NCI-H1436 (cell line): ENCODE measurements at regions not wholly inside any gene's neighbourhood (a gene's known extent, or its start where the extent isn't known, plus 50 kb on each side); places are given as distances from the start of the nearest gene placed in this dataset.
"Not testable (repeated sequence)": the region's sequence is repeated elsewhere in the genome, so short reads cannot be mapped to it uniquely, and the experiment has no call there.

ENCODE experiments used
- DNase-seq: peaks from one replicate; lab custom pipeline; 2025; lab: John Stamatoyannopoulos, UW

DNA sequence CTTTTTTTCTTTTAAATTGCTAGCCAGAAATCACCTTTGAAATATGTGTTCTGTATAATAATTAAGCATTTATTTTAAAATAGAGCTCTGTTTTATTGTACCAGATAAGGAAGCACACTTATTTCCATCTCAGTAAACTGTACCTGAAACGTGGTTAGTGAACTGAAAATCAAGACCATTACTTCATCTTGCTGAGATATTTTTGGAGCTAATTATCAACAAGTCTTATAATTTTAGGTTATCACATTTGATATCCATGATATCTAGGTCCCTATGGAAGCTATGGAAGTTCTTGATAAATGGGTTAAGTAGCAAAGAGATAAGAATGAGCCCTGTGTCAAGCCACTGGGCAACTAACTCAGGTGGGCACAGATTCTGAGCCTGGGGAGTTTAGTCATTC, 187.2 kb downstream of the NFKBIZ start:
- no peak for DNase-seq

DNA sequence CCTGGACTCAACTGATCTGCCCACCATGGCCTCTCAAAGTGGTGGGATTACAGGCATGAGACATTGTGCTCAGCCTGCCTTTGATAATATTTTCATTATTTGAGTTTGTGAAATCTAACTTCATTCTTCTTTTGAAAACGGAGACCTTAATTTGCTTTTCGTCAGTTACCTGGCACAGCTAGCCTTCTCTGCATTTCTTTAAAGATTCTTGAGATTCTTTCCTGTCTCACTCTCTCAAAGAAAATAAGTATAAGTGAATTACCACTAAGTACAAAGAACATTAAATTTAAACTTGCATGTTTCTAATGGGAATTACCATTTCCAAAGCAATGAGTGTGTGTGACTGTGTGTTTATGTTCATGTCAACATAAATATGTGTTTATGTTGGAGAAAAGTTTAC, 187.9 kb downstream of the NFKBIZ start:
- DNase-seq, result no peak

DNA sequence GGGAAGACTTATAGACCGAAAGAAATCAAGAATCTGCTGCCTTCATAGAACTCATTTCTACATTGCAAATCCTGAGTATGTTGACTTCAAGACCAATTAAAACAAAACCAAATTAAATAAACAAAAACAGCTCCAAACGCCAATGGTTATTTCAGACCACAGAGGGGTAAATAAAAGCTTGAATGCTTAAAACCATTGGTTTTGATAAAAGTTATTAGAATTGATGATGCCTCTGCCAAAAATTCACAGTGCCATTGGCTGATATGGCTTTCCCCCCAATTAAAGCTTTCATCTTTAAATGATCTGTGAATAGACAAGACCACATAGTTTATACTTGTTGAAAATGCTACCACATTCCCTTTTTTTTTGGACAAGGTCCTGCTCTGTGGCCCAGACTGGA, 188.5 kb downstream of the NFKBIZ start:
- no peak for DNase-seq

DNA sequence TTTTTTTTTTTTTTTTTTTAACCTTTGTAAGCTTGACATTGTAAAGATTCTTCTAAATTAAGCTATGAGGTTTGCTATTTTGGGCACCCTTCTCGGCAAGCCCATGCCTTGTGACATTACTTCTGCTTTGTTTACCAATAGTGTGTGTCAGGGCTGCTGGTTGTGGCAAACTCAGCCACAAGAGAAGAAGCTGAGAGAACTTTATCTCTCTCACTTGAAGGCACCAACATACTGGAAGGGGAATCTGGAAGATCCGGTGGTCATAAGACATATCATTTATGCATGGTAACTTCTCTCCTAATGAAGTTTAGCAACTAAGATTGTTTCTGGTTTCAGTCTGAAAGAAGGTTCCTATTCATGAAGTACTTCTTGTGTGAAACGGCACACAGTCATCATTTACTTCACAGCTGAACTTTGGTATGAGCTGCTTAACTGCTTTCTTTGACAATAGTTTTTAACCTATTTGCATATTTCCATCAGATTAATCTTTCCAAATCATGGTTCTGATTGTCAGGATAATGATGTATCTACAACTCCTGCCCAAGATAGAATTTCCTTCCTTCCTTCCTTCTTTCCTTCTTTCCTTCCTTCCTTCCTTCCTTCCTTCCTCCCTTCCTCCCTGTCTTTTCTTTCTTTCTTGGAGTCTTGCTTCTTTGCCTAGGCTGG, 189.3 kb downstream of the NFKBIZ start:
- DNase-seq, result no peak

DNA sequence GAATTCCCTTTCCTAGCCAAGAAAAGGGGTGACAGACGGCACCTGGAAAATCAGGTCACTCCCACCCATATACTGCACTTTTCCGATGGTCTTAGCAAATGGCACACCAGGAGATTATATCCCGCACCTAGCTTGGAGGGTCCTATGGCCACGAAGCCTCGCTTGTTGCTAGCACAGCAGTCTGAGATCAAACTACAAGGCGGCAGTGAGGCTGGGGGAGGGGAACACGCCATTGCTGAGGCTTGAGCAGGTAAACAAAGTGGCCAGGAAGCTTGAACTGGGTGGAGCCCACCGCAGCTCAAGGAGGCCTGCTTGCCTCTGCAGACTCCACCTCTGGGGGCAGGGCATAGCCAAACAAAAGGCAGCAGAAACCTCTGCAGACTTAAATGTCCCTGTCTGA, 190.8 kb downstream of the NFKBIZ start:
- DNase-seq, result not testable (repeated sequence)

DNA sequence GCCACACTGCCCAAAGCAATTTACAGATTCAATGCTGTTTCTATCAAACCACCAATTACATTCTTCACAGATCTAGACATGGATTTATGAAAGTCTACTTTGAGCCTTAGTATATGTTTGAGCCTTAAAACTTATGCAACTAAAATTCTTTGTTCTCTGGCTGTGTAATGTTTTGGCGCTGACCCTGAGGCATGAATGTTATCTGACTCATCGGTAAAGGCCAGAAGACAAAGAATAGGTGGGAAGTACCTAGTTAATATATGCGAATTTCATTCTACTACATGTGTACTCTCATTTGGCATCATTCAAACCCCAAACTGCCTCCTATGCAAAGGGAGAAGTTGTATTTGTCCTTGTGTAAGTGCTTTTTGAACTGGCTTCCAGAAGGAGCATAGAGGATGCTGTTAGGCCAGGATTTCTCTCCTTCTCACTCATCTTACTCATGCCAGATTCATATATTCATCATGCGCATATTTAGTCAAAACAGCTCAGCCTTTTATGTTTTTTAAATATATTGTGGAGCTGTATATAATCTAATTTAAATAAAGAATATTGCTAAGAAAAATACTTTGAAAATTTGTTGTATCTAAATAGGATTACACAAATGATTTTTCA, 204.2 kb downstream of the NFKBIZ start:
- no peak for DNase-seq

DNA sequence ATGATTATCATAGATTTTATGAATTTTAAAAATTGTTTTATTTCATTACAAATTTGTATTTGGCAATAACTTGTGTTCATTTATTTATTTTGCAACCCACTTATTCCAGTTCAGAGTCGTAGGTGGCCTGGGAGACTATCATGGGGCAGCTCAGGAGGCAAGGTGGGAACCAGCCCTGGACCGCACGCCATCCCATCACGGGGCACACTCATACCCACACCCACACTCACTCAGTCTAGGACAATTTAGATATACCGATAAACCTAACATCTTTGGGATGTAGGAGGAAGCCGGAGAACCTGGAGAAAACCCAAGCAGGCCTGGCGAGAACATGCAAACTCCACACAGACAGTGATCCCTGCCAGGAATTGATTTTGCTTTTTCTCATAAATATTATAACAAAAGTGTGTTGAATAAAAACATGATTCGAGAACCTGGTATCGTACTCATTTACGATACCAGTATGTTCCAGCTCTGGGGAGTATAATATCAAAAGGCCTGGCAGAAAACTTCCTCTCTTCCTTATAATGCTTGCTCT, 205.3 kb downstream of the NFKBIZ start:
- no peak for DNase-seq

DNA sequence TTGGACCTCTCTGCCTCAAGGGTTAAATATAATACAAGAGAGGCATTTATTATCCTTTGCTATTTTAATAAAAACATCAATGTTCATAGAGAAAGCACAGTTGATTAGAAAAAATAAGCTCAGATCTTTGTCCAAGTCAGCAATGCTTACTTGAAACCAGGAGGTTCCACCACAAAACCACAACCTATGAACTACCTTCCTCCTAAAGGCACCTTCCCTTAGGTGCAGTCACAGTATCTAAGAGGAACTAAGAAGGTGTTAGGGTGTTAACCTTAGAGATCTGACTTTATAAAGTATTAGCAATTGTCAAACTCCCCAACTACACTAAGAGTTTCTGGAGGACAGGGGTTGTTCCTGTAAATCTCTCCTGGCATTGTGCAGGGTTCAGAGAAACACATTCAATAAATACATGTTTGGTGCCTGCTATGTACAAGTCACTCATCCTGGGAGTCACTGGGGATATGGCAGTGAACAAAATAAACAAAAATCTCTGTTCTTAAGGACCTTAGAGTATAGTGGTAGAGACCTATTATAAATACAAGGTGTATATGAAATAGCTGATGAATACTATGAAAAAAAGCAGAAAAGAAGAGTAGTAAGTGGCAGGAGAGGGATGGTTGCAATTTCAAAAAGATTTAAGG, 208.6 kb downstream of the NFKBIZ start:
- no peak for DNase-seq

DNA sequence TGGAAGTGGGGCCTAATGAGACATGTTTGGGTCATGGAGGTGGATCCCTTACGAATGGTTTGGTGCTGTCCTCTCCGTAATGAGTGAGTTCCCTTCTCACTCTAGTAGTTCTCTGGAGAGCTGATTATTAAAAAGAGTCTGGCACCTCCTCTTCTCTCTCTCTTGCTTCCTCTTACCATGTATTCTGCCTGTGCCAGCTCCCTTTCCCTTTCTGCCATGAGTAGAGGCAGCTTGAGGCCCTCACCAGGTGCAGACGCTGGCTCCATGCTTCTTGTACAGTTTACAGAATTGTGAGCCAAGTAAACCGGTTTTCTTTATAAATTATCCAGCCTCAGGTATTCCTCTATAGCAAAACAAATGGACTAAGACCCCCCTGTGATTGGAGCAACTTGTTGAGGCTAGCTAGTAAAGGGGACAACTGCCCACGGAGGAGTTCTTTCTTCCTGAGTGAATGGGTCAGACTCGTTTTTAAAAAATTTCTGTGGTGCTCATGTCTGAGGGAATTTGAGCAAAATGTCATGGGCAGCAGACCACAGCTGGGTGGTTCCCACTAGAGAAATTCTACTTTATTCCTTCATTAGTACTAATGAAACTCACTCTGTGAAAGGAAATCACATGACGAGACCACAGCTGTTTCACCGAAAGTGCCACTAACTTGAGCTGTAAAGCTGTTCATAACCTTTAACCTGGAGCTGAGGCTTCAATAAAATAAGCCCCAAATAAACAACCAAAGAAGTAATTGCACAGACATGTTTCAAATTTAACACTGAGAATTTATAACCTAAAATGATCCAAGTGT, 210.0 kb downstream of the NFKBIZ start:
- DNase-seq, result no peak

DNA sequence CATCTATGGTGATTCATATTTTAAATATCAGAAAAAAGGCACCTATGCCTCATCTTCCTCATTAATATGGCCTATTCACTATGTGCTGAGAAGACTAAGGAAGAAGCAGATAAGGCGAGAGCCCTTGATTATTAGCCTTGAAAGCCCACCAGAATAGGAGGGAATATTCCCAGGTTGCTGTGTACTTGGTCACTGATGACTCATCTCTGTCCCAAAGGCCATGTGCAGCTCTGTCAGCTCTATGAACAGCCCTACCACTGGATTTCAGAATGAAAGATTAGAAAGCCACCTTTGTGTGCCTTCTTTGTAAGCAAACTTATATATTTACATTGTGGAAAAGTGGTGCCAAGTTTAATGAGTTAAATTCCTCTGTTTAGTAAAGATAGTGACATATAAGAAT, 211.5 kb downstream of the NFKBIZ start:
- no peak for DNase-seq

DNA sequence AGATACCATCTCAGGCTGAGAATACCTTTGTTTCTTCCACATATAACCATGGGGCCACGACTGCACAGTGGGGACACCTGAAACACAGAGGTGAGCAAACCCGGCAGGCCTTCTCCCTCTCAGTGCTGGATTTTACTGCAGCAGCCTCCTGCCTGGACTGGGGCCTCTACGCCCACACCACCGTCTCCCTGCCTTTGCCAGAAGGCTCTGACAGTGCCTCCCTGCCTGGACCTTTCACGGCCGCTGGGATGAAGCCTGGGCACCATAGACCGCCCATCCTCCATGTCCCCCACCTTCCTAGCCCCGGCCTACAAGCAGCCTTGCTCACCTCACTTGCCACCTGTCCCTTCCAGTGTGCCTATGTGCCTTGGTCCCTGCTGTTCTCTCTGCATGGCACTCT, 214.3 kb downstream of the NFKBIZ start:
- no peak for DNase-seq

DNA sequence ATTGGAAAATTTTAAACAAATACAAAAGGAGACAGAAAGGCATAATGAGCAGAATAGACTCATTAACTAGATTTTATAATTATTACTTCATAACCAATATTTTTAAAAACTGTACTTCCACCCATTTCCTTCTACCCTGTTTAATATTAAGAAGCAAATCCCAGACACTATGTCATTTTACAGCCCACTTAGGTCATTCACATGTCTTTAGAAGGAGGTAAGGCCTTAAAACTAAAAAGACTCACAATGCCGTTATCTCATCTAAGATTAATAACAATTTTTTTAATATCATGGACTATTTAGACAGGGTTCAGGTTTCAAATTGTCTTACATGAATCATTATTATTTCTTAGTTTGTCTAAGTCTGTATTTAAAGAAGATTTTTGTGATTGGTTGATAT, 217.2 kb downstream of the NFKBIZ start:
- no peak for DNase-seq

DNA sequence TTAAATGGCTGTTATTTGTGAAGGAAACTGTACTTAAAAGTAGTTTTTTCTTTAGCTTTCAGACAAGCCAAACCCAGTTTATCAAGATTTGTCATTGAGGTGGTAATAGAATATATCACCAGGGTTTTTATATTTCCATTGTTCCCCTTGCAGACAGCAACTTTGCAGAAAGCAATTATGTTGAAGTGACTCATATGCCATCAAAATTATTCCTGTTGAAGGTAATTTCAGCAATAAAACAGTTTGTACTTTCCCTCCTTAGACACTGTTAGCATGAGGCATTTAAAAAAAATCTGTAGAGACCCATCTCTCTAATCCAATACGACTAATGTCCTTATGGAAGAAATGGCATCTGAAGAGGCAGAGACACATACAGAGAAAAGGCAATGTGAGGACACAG, 219.0 kb downstream of the NFKBIZ start:
- DNase-seq, result no peak

DNA sequence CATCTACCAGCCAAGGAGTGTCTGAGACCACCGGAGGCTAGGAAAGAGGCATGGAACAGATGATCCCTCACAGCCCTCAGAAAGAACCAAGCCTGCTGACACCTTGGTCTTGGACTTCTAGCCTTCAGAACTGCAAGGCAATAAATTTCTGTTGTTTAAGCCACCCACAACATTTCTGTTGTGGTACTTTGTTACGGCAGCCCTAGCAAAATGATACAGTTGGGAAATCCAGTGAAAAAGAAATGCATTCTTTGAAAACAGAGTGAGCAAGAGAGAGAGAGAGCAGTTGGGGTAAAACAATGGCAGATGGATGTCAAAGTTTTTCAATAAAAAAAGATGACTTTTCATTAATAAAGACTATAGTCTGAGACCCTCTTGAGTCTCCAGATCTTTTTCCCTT, 219.4 kb downstream of the NFKBIZ start:
- DNase-seq, result no peak

DNA sequence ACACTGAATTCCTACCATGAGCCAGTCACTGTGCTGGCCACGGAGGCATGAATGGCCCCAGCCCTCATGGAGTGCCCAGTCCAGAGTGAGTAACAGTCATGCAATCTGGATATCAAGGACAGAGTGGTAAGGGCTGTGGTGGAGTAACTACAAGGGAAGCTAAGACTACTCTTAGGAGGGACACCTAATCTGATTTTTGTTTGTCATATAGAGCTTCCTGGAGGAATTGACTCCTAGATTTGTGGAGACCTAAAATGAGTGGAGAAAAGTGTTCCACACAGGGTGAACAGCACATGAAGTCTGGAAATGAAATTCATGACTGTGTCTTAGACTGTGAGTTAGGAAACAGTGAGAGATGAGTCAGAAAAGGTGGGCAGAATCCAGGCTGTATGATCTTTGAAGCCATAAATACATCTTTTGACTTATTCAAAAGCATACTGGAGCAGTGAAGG, 219.9 kb downstream of the NFKBIZ start:
- DNase-seq, result no peak

DNA sequence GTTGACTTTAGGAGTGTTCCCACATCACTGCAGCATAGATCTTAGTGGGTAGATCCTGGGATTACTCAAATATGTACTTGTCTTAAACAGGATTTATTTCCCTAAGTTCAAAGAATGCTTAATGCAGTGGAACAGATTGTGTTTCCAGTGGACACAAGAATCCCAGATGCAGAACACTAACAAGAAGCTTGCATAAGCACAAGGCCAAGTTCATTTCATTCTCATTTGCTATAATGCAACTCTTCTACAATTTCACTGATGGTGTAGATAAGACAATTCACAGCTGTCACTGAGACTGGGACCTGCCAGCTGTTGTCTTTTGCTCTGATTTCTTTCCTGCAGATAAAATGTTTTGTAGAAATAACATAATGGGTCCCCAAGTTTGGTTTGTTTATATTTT, 225.6 kb downstream of the NFKBIZ start:
- no peak for DNase-seq

DNA sequence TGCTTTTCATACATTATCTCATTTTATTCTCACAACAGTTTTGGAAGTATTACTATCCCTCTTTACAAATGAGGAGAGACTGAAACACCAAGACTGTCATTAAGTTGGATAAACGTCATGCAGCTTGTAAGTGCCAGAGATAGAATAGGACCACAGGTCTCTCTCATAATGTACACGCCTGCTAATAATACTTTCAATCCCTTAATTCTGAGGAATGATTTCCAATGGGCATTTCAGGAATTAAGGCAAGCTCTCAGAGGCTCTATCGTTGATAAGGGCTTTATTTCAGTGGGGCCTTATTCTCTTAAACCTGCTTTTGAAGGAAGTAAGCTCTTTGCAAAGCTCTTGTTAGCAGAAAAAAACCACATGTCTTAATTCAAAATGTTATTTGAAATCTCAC, 229.1 kb downstream of the NFKBIZ start:
- no peak for DNase-seq

DNA sequence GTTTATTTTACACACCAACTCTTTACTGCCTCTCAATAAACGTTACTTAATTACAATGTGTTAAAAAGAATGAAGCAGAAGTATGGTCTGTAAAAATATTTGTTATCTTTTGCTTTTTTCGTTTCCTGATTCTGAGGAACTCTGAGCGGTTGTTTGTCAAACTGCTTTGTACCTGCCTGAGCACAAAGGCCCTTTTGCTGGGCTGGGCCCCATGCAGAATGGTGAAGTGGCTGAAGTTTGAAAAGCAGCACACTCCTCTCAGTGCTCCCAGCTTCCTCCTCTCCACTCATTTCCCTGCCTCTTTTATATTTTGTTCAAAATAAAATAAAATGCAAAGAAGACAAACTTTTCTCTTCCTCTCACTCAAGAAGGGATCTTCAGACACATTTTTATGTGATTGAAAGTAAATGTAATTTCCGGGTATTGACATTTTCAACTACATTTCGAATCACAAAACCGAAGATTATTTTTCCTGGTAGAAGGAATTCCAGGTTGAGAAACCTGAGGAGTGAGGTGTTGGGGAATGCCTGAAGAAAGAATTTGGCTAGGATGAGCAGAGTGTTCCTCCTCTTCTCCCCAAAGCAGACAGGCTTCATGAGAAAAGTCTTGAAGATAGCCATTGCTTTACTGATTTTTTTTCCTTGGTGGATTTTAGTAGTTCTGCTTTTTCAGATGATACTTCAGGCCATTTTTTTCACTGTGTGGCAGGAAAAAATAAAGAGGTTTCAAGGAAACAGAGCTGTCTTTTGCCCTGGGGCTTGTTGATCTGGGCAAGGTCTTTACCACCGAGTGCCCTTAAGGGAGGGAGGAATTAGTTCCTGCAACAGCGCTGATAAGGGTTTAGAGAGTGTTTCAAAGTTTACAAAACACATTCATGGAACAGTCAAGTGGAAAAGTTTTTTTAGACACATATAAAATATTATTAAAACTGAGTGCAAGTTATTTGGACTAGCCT, 229.8 kb downstream of the NFKBIZ start:
- DNase-seq, result no peak

DNA sequence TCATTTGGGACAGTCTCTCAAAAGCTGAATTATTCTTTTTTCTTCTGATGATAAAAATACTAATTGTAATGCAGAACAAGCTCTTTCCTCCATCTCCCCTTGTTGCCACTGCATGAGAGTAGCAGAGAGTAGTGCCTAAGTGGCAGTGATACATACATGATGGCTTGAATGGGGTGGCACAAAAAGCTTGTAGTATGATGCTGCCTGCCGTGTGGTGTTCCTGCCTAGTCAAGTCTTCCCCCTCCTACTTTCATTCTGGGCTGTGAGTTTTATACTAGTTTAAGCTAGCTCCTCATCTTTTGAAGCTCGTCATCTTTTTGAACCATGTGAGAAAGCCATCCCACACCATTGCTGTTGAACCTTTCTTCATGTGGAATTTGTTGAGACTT, 230.5 kb downstream of the NFKBIZ start:
- no peak for DNase-seq

DNA sequence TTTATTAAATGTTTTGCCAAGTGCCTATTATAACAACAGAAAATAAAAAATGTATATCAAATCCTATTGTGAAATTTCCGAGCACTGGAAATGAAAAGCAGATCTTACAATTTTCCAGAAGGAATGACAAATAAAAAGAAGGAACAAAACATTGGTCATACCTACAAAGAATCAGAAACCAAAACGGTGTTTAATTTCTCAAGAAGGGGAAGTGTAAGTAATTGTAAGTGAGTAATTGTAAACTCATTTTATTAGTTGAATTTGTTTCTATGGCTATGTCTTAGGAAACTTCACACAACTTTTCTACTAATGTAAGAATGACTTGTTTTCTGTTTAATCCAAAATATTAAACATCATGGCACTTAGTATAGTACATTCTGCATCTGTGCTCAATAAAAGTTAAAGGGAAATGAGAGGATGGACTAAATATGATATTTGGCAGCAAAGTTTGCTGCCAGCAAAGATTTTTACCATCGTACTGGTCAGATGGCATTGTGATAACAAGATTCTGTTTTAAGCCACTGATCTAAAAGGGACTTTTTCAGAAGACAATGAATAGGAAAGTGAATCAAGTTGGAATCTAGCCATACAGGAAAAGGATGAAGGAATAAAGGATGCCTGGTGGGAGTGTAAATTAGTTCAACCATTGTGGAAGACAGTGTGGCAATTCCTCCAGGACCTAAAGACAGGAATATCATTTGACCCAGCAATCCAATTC, 232.4 kb downstream of the NFKBIZ start:
- no peak for DNase-seq

DNA sequence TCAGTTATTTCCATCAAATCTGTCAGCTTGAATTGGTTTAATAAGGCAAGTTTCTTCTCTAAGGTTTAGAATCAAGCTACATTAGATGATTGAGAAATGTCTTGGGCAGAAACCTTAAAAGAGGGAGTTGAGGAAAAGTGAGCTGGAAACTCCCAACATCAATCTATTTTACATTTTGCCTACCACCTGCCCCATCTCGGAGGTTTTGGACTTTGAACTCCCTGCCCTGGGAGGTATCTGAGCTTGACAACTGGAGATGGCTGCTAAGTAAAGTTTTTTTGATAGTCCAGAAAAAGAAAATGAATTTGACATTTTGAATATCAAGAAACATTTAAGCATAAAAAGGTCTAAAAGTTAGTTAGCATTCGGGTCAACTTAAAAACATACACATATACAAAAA, 234.2 kb downstream of the NFKBIZ start:
- no peak for DNase-seq
